ENCODE measurements at regions not wholly inside any gene's neighbourhood (a gene's known extent, or its start where the extent isn't known, plus 50 kb on each side); places are given as distances from the start of the nearest gene placed in this dataset.

DNA sequence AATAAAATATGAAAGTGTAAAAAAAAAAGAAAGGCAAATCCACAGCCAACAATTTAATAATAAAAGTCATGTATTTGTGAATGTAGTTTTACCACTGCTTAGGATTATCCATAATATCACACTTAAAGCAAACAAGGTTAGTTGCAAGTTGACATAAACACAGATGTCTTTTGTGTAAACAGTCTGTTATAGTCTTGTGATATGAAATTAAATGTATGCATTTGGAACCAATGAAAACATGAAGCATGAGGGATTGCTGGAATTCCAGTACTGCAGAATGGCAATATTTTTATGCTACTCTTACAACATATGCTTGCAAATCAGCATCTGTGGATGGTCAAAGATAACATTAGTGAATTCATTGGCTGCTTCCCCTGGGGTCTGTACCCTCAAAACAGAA, 148.1 kb downstream of the DNAJB9 start (continued):
- no peak for TF ChIP-seq ZNF775 (CRISPR knock-in tag; IDR thresholded peaks at IDR 0.05; ENCODE audit: borderline replicate concordance)
- TF ChIP-seq STAT6 (CRISPR knock-in tag; IDR thresholded peaks at IDR 0.05; ENCODE audit: borderline replicate concordance), result no peak
- TF ChIP-seq SMAD1 (CRISPR knock-in tag; IDR thresholded peaks at IDR 0.05; ENCODE audit: borderline replicate concordance, low read depth), result no peak

DNA sequence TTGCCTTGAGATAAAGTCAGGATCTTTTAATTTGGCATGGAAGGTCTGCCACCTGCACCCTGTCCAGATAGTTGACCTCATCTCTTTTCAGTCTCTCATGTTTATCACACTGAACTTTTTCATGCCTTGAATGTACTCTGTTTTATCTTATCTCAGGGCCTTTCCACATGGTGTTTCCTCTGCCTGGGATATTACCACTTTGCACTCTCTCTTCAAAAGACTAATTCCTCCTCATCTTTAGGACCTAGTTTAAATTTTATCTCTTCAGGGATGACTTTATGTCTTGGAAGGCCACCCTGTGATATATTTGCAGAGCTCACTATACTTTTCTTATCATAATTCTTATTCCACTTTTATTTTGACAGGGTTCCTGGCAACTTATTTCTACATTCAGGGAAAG, 150.0 kb downstream of the DNAJB9 start:
- ChIA-PET POLR2A (no interaction called here), CTCF (ENCODE audit: low intra/inter-chr PET ratio, low total read pairs) (no interaction called here)
- Histone ChIP-seq H3K27ac (ENCODE audit: extremely low read length, insufficient read depth, low read length) (no peak overlapping the region), H3K9ac (ENCODE audit: insufficient read depth, low read depth, low read length) (no peak overlapping the region), H3K36me3 (replicated peaks in 1 of 2; ENCODE audit: control insufficient read depth in 1 of 2, insufficient read depth in 2 of 2, low read length in 2 of 2) (no peaks in the 10 kb centered on the region), H3K4me2 (ENCODE audit: low read depth, low read length) (no peak overlapping the region), H2AFZ (ENCODE audit: low read length) (no peak overlapping the region), H3K9me3 (ENCODE audit: low read length) (no peaks in the 10 kb centered on the region), H3K79me2 (ENCODE audit: insufficient read depth, low read length) (no peaks in the 10 kb centered on the region), H3K4me3 (replicated peaks in 1 of 3; ENCODE audit: insufficient read depth in 1 of 3, low read depth in 2 of 3, low read length in 3 of 3) (no peak overlapping the region), H3K4me1 (ENCODE audit: insufficient read depth, low read length) (no peaks in the 10 kb centered on the region), H3K27me3 (ENCODE audit: control insufficient read depth in 1 of 2, insufficient read depth in 2 of 2, low read length in 2 of 2) (no peaks in the 10 kb centered on the region), H4K20me1 (ENCODE audit: insufficient read depth, low read length) (no peaks in the 10 kb centered on the region)
- ATAC-seq (no peak), FAIRE-seq (no peak), DNase-seq (ENCODE audit: low spot score) (no peak)
- TF ChIP-seq POGK (CRISPR knock-in tag; conservative IDR thresholded peaks at IDR 0.05) (no peak), SMAD3 (CRISPR knock-in tag; IDR thresholded peaks at IDR 0.05) (no peak), NBN (conservative IDR thresholded peaks at IDR 0.05) (no peak), ZFP36L1 (CRISPR knock-in tag; IDR thresholded peaks at IDR 0.05) (no peak), BRD4 (CRISPR knock-in tag; IDR thresholded peaks at IDR 0.05) (no peak)
- intact Hi-C loops (cut with micrococcal nuclease; ENCODE audit: unreplicated experiment), result no loop called here
- BruUV-seq (replicated peaks), result no TSS peak
- in situ Hi-C loops (cut with HindIII; ENCODE audit: extremely low pct_ligation_motif_present, low pct_unique_long_range_greater_than_20kb), result no loop called here
